GM21619 (cell line): ENCODE measurements at regions not wholly inside any gene's neighbourhood (a gene's known extent, or its start where the extent isn't known, plus 50 kb on each side); places are given as distances from the start of the nearest gene placed in this dataset.
"Not testable (repeated sequence)": the region's sequence is repeated elsewhere in the genome, so short reads cannot be mapped to it uniquely, and the experiment has no call there.

Source experiments
- ATAC-seq: cut with Tn5 transposase; IDR thresholded peaks from one replicate; pipeline ENCODE4 v1.9.1; 2021; ENCODE audit not compliant: unreplicated experiment

GRCh38 chr12:73632661-73633060 lies 905.0 kb upstream of the ATXN7L3B start:
- no peak for ATAC-seq

- not testable (repeated sequence) for ATAC-seq
Observed at GRCh38 chr12:73639397-73639796, 898.2 kb upstream of the ATXN7L3B start.

GRCh38 chr12:73656375-73656774 lies 881.3 kb upstream of the ATXN7L3B start:
- ATAC-seq: no peak

GRCh38 chr12:73659802-73660201 lies 877.8 kb upstream of the ATXN7L3B start:
- ATAC-seq: no peak

- no peak for ATAC-seq
Observed at GRCh38 chr12:73665193-73665592, 872.4 kb upstream of the ATXN7L3B start.

GRCh38 chr12:73671550-73671949 lies 866.1 kb upstream of the ATXN7L3B start:
- ATAC-seq: not testable (repeated sequence)

GRCh38 chr12:73677520-73678291 lies 859.9 kb upstream of the ATXN7L3B start:
- ATAC-seq: no peak

GRCh38 chr12:73678335-73678734 lies 859.3 kb upstream of the ATXN7L3B start:
- no peak for ATAC-seq

- no peak for ATAC-seq
Observed at GRCh38 chr12:73699318-73699717, 838.3 kb upstream of the ATXN7L3B start.

GRCh38 chr12:73714655-73715054 lies 823.0 kb upstream of the ATXN7L3B start:
- ATAC-seq: no peak

GRCh38 chr12:73716143-73716542 lies 821.5 kb upstream of the ATXN7L3B start:
- not testable (repeated sequence) for ATAC-seq

GRCh38 chr12:73719223-73719622 lies 818.4 kb upstream of the ATXN7L3B start:
- no peak for ATAC-seq

- no peak for ATAC-seq
Observed at GRCh38 chr12:73726881-73727280, 810.8 kb upstream of the ATXN7L3B start.

GRCh38 chr12:73731658-73732057 lies 806.0 kb upstream of the ATXN7L3B start:
- no peak for ATAC-seq

- no peak for ATAC-seq
Observed at GRCh38 chr12:73769337-73769736, 768.3 kb upstream of the ATXN7L3B start.

GRCh38 chr12:73798523-73798922 lies 739.1 kb upstream of the ATXN7L3B start:
- no peak for ATAC-seq

- ATAC-seq: no peak
Observed at GRCh38 chr12:73815072-73815645, 722.5 kb upstream of the ATXN7L3B start.

GRCh38 chr12:73817161-73817560 lies 720.5 kb upstream of the ATXN7L3B start:
- ATAC-seq: no peak

GRCh38 chr12:73833746-73834145 lies 703.9 kb upstream of the ATXN7L3B start:
- no peak for ATAC-seq

GRCh38 chr12:73841963-73842362 lies 695.7 kb upstream of the ATXN7L3B start:
- no peak for ATAC-seq

GRCh38 chr12:73863546-73863945 lies 674.1 kb upstream of the ATXN7L3B start:
- no peak for ATAC-seq

GRCh38 chr12:73867147-73867546 lies 670.5 kb upstream of the ATXN7L3B start:
- ATAC-seq: no peak

GRCh38 chr12:73877291-73877690 lies 660.3 kb upstream of the ATXN7L3B start:
- not testable (repeated sequence) for ATAC-seq
